ENCODE measurements at regions not wholly inside any gene's neighbourhood (a gene's known extent, or its start where the extent isn't known, plus 50 kb on each side); places are given as distances from the start of the nearest gene placed in this dataset.

DNA sequence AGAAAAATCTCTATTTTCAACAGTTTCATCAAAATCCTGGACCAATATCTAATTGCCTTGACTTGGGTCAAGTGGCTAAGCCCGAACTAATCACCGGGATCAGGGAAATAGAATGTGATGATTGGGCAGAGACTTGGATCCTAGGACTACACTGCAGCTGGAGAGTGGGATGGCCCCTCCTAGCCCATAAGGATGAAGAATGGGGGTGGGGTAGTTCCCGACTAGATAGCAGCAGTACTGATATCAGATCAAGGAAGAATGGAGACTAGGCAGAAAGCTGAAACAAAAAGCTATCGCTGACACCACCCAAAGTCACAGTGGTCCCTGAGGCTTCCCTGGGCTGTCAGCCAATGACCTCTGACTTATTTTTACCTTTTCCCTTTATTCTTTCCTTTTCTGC, 160.4 kb upstream of the PHYHIPL start:
- no peak for DNase-seq
- no peaks in the 10 kb centered on the region for H3K9me3 ChIP-seq
- H3K4me1 ChIP-seq: peaks cover 14% of the 10 kb centered on the region
- no peaks in the 10 kb centered on the region for H3K36me3 ChIP-seq
- TF ChIP-seq CTCF (IDR thresholded peaks at IDR 0.05; ENCODE audit: low read depth, low read length): no peak
- no peaks in the 10 kb centered on the region for H3K27me3 ChIP-seq
- no peak overlapping the region for H3K4me3 ChIP-seq (ENCODE audit: low read depth, low read length)

DNA sequence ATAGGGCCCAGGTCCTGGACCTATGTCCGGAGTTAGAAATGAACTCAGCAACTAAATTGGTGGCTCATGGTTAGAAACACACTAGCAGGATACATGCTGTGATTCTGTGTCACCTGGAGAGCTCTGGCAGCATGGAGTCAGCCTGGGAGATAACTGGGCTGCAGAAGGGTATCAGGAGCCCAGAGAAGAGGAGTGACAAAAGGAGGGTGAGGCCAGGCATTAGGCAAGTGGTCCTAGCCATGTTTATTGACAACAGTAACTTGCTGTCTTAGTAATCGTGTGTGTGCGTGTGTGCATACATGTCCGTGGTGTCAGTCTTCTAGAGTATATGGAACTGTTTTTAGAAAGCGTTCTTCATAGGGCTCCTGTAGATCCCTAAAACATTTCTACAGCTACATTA, 157.5 kb upstream of the PHYHIPL start:
- peaks cover 4% of the 10 kb centered on the region for H3K4me1 ChIP-seq
- no peak for TF ChIP-seq CTCF (IDR thresholded peaks at IDR 0.05; ENCODE audit: low read depth, low read length)
- H3K4me3 ChIP-seq (ENCODE audit: low read depth, low read length): no peak overlapping the region
- no peaks in the 10 kb centered on the region for H3K27me3 ChIP-seq
- no peaks in the 10 kb centered on the region for H3K36me3 ChIP-seq
- H3K9me3 ChIP-seq: no peaks in the 10 kb centered on the region
- DNase-seq: no peak

DNA sequence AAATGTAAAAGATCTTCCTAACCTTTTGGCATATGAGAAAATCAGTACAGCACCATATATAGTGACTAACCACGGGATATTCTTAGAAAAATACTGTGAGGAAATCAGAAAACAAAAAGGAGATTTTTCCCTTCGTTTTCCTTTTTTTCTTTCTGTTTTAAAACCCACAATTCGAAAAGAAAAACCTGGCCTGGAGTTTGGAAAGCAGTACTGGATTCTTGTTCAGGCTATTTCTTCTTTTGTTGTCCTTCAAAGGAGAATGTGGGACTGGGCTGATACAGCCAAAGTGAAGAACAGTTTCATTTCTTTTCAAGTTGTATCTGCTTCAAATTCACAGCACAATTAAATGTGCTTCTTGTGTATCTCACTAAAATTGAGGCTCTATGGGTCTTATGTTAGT, 156.8 kb upstream of the PHYHIPL start:
- no peak for DNase-seq
- no peak for TF ChIP-seq CTCF (IDR thresholded peaks at IDR 0.05; ENCODE audit: low read depth, low read length)

DNA sequence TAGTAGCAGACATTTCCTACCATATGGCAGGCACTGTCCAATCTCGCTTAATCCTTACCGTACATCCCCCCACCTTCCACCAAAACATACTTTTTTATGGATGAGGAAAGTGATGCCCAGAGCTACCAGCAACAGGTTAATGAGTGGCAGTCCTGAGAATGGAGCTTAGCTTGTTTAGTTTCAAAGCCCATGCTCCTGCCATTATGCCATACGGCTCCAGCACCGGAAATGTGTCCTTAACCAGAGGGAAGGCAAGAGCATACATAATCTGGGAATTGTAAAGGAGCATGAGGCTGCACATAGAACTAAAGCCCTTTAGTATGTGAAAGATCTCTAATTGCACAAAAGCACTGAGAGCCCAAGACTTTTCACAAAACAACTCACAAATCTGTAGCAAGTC, 155.9 kb upstream of the PHYHIPL start:
- H3K4me1 ChIP-seq: peaks cover 4% of the 10 kb centered on the region; the same call in 1 of the 2 replicates
- H3K4me3 ChIP-seq (ENCODE audit: low read depth, low read length): no peak overlapping the region
- H3K27me3 ChIP-seq: no peaks in the 10 kb centered on the region
- TF ChIP-seq CTCF (IDR thresholded peaks at IDR 0.05; ENCODE audit: low read depth, low read length): no peak
- DNase-seq: no peak
- no peaks in the 10 kb centered on the region for H3K36me3 ChIP-seq
- H3K9me3 ChIP-seq: no peaks in the 10 kb centered on the region

More for the DNA sequence above, 156.8 kb upstream of the PHYHIPL start:
- no peaks in the 10 kb centered on the region for H3K27me3 ChIP-seq
- no peaks in the 10 kb centered on the region for H3K36me3 ChIP-seq
- no peak overlapping the region for H3K4me3 ChIP-seq (ENCODE audit: low read depth, low read length)
- no peaks in the 10 kb centered on the region for H3K9me3 ChIP-seq
- peaks cover 4% of the 10 kb centered on the region; the same call in 1 of the 2 replicates for H3K4me1 ChIP-seq

DNA sequence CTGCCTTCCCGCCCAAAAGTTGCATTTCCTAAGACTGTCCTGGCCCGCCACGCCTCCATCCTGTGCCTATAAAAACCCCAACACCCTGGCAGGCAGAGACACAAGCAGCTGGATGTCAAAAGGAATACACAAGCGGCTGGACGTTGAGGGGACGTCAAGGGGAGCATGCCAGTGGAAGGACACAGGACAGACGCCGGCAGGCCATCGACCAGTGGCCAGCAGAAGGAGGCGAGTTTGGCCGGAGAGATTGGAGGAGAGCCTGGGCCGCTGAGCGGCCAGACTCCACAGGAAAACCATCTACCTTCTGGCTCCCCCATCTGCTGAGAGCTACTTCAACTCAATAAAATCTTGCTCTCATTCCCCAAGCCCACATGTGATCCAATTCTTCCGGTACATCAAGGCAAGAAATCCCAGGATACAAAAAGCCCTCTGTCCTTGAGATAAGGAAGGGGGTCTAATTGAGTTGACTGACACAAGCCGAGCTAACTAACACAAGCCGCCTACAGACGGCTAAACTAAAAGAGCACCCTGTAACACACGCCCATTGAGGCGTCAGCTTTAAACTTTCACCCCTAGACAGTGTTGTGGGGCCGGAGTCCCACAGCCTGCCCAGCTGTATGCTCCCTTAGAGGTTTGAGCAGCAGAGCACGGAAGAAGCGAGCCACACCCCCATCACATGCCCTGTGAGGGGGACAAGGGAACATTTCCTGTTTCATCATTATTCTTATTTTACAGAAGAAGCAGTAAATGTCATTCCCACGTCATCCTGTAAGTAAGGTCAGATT, 150.3 kb upstream of the PHYHIPL start:
- TF ChIP-seq CTCF (IDR thresholded peaks at IDR 0.05; ENCODE audit: low read depth, low read length): no peak
- no peaks in the 10 kb centered on the region for H3K27me3 ChIP-seq
- H3K36me3 ChIP-seq: no peaks in the 10 kb centered on the region
- H3K9me3 ChIP-seq: no peaks in the 10 kb centered on the region
- H3K4me3 ChIP-seq (ENCODE audit: low read depth, low read length): no peak overlapping the region
- DNase-seq: no peak
- no peaks in the 10 kb centered on the region for H3K4me1 ChIP-seq

GRCh38 chr10:59027975-59028655, 148.3 kb upstream of the PHYHIPL start:
- Histone ChIP-seq H3K4me1 (no peaks in the 10 kb centered on the region), H3K4me3 (ENCODE audit: low read depth, low read length) (no peak overlapping the region), H3K36me3 (no peaks in the 10 kb centered on the region), H3K27me3 (no peaks in the 10 kb centered on the region), H3K9me3 (no peaks in the 10 kb centered on the region)
- no peak for TF ChIP-seq CTCF (IDR thresholded peaks at IDR 0.05; ENCODE audit: low read depth, low read length)
- DNase-seq: no peak
